Keratinocyte (primary cell): ENCODE measurements at regions not wholly inside any gene's neighbourhood (a gene's known extent, or its start where the extent isn't known, plus 50 kb on each side); places are given as distances from the start of the nearest gene placed in this dataset.

Experiments used
- DNase-seq: peaks from one replicate; pipeline ENCODE4 v3.0.0-alpha.2; 2011; ENCODE audit warnings: low read depth, missing footprints, low spot score
- FAIRE-seq: peaks from 2 replicates; lab custom pipeline; 2011; peaks lifted over from hg19 to GRCh38; lab: Jason Lieb, UNC
- H2AFZ ChIP-seq: 2 replicates; pipeline ENCODE4 v1.6.0; 2012; ENCODE audit warnings: low read length, control low read depth, inconsistent platforms; ENCODE audit not compliant: control insufficient read depth
- H3K27ac ChIP-seq: 2 replicates; pipeline ENCODE4 v1.5.1; 2011; ENCODE audit warnings: low read length; ENCODE audit not compliant: control insufficient read depth, insufficient read depth
- H3K27me3 ChIP-seq: 3 replicates; pipeline ENCODE4 v1.6.0; 2011; ENCODE audit warnings: low read length; ENCODE audit not compliant: control insufficient read depth, insufficient read depth; ENCODE audit errors: extremely low read depth
- H3K36me3 ChIP-seq, 2 experiments: 2 replicates in 1 of 2; 3 replicates in 1 of 2; pipeline ENCODE4 v1.5.1; 2011; ENCODE audit warnings: low read length in 2 of 2, mild to moderate bottlenecking in 1 of 2; ENCODE audit not compliant: control insufficient read depth in 2 of 2, insufficient read depth in 2 of 2; ENCODE audit errors: extremely low read depth in 1 of 2
- H3K4me1 ChIP-seq: 3 replicates; pipeline ENCODE4 v1.5.1; 2011; ENCODE audit warnings: low read length; ENCODE audit not compliant: control insufficient read depth, insufficient read depth; ENCODE audit errors: extremely low read depth
- H3K4me2 ChIP-seq: 3 replicates; pipeline ENCODE4 v1.6.0; 2011; ENCODE audit warnings: low read depth, low read length; ENCODE audit not compliant: control insufficient read depth, insufficient read depth; ENCODE audit errors: extremely low read depth
- H3K4me3 ChIP-seq, 3 experiments: fragments of 200-600 bp in 1 of 3; sonication (generic) in 1 of 3; 2 replicates in 2 of 3; 3 replicates in 1 of 3; pipeline ENCODE4 v1.5.1; 2011 to 2016; ENCODE audit warnings: low read length in 3 of 3, mild to moderate bottlenecking in 3 of 3, control low read depth in 2 of 3, inconsistent platforms in 1 of 3, low read depth in 1 of 3, mixed read lengths in 1 of 3, mixed run types in 1 of 3, moderate library complexity in 1 of 3; ENCODE audit not compliant: control insufficient read depth in 2 of 3, insufficient read depth in 2 of 3; ENCODE audit errors: extremely low read depth in 1 of 3
- H3K79me2 ChIP-seq: 2 replicates; pipeline ENCODE4 v1.6.0; 2012; ENCODE audit warnings: low read length; ENCODE audit not compliant: control insufficient read depth, insufficient read depth
- H3K9ac ChIP-seq: 3 replicates; pipeline ENCODE4 v1.6.0; 2011; ENCODE audit warnings: low read length; ENCODE audit not compliant: control insufficient read depth, insufficient read depth; ENCODE audit errors: extremely low read depth
- H3K9me1 ChIP-seq: 3 replicates; pipeline ENCODE4 v1.6.0; 2011; ENCODE audit warnings: low read length; ENCODE audit not compliant: control insufficient read depth, insufficient read depth; ENCODE audit errors: extremely low read depth
- H3K9me3 ChIP-seq: 2 replicates; pipeline ENCODE4 v1.5.1; 2012; ENCODE audit warnings: low read depth, low read length; ENCODE audit not compliant: control insufficient read depth
- H4K20me1 ChIP-seq: 3 replicates; pipeline ENCODE4 v1.6.0; 2011; ENCODE audit warnings: low read length; ENCODE audit not compliant: control insufficient read depth, insufficient read depth; ENCODE audit errors: extremely low read depth
- EZH2 ChIP-seq: IDR thresholded peaks from one replicate; pipeline ENCODE4 v1.6.1; 2012; ENCODE audit warnings: inconsistent platforms, mild to moderate bottlenecking, low read length, moderate library complexity
- dilution Hi-C: fragments of 300-500 bp; cut with MboI; formaldehyde crosslinking; loops from one replicate; pipeline ENCODE4 v1.7.0; 2020; ENCODE audit warnings: low sequenced_read_pairs; ENCODE audit not compliant: extremely low pct_ligation_motif_present
- TF ChIP-seq, protein P1 (sequence below), 3 experiments: IDR thresholded peaks in 1 of 3; conservative IDR thresholded peaks in 1 of 3; optimal IDR thresholded peaks in 1 of 3; 2 replicates in 2 of 3; 3 replicates in 1 of 3; pipeline versions ENCODE3 to v1.5.1; 2011; ENCODE audit warnings: low read length in 3 of 3, mild to moderate bottlenecking in 3 of 3, moderate library complexity in 2 of 3, control low read depth in 1 of 3, inconsistent platforms in 1 of 3; ENCODE audit not compliant: insufficient read depth in 2 of 3; ENCODE audit errors: extremely low read depth in 1 of 3

DNA sequence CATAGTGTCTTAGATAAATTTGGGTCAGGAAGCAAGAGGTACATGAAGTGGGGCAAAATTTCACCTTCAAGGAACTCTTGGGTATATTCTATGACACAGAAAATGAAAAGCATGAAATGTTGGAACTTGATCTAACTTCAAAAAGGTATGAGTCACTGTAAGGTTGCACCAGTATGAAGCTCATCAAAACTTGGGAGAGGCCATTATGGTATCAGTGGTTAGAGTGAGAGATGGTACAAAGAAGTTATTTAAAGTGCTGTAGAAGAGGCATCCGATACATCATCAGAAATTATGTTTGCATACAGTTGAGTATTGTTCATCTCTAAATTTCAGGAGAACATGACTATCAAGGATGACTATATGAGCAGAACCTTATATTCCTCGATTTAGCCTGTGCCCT lies 302.9 kb upstream of the SUCLG2 start:
- Histone ChIP-seq H3K4me3 (no peak overlapping the region), H3K4me2 (no peak overlapping the region), H3K9me3 (no peaks in the 10 kb centered on the region), H3K36me3 (no peaks in the 10 kb centered on the region), H2AFZ (no peak overlapping the region), H3K27me3 (no peaks in the 10 kb centered on the region), H3K9me1 (no peaks in the 10 kb centered on the region), H3K79me2 (no peaks in the 10 kb centered on the region), H3K27ac (no peak overlapping the region), H3K9ac (no peak overlapping the region), H3K4me1 (no peaks in the 10 kb centered on the region), H4K20me1 (no peaks in the 10 kb centered on the region)
- TF ChIP-seq, protein P1, sequence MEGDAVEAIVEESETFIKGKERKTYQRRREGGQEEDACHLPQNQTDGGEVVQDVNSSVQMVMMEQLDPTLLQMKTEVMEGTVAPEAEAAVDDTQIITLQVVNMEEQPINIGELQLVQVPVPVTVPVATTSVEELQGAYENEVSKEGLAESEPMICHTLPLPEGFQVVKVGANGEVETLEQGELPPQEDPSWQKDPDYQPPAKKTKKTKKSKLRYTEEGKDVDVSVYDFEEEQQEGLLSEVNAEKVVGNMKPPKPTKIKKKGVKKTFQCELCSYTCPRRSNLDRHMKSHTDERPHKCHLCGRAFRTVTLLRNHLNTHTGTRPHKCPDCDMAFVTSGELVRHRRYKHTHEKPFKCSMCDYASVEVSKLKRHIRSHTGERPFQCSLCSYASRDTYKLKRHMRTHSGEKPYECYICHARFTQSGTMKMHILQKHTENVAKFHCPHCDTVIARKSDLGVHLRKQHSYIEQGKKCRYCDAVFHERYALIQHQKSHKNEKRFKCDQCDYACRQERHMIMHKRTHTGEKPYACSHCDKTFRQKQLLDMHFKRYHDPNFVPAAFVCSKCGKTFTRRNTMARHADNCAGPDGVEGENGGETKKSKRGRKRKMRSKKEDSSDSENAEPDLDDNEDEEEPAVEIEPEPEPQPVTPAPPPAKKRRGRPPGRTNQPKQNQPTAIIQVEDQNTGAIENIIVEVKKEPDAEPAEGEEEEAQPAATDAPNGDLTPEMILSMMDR (optimal IDR thresholded peaks at IDR 0.05 in 1 of 3, IDR thresholded peaks at IDR 0.05 in 1 of 3, conservative IDR thresholded peaks at IDR 0.05 in 1 of 3; ENCODE audit: extremely low read depth in 1 of 3, insufficient read depth in 2 of 3, low read length in 3 of 3) = no peak
- TF ChIP-seq EZH2 = no peak
- dilution Hi-C loops = no loop called here
- FAIRE-seq (no peak), DNase-seq (no peak)

DNA sequence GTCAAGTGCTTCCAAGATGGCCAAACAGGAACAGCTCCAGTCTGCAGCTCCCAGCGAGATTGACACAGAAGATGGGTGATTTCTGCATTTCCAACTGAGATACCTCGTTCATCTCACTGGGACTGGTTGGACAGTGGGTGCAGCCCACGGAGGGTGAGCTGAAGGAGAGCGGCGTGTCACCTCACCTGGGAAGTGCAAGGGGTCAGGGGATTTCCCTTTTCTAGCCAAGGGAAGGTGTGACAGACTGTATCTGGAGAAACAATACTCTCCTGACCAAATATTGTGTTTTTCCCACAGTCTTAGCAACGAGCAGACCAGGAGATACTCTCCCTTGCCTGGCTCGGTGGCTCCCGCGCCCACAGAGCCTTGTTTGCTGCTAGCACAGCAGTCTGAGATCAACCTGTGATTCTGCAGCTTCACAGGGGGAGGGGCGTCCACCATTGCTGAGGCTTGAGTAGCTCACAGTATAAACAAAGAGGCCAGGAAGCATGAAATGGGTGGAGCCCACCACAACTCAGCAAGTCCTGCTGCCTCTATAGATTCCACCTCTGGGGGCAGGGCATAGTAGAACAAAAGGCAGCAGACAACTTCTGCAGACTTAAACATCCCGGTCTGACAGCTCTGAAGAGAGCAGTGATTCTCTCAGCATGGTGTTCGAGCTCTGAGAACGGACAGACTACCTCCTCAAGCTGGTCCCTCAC lies 293.5 kb upstream of the SUCLG2 start:
- FAIRE-seq (no peak), DNase-seq (no peak)
- no peaks in the 10 kb centered on the region for H3K79me2 ChIP-seq
- no peaks in the 10 kb centered on the region for H3K27me3 ChIP-seq
- dilution Hi-C loops = no loop called here
- no peak overlapping the region for H3K4me2 ChIP-seq
- H3K4me1 ChIP-seq = no peaks in the 10 kb centered on the region
- no peak overlapping the region for H3K27ac ChIP-seq
- no peaks in the 10 kb centered on the region for H3K9me3 ChIP-seq
- no peaks in the 10 kb centered on the region for H4K20me1 ChIP-seq
- no peak overlapping the region for H2AFZ ChIP-seq
- no peak for TF ChIP-seq EZH2
- TF ChIP-seq, protein P1 (optimal IDR thresholded peaks at IDR 0.05 in 1 of 3, IDR thresholded peaks at IDR 0.05 in 1 of 3, conservative IDR thresholded peaks at IDR 0.05 in 1 of 3; ENCODE audit: extremely low read depth in 1 of 3, insufficient read depth in 2 of 3, low read length in 3 of 3) = no peak
- no peaks in the 10 kb centered on the region for H3K9me1 ChIP-seq
- H3K9ac ChIP-seq = no peak overlapping the region
- H3K4me3 ChIP-seq = no peak overlapping the region
- no peaks in the 10 kb centered on the region for H3K36me3 ChIP-seq
